ENCODE measurements at regions not wholly inside any gene's neighbourhood (a gene's known extent, or its start where the extent isn't known, plus 50 kb on each side); places are given as distances from the start of the nearest gene placed in this dataset.

DNA sequence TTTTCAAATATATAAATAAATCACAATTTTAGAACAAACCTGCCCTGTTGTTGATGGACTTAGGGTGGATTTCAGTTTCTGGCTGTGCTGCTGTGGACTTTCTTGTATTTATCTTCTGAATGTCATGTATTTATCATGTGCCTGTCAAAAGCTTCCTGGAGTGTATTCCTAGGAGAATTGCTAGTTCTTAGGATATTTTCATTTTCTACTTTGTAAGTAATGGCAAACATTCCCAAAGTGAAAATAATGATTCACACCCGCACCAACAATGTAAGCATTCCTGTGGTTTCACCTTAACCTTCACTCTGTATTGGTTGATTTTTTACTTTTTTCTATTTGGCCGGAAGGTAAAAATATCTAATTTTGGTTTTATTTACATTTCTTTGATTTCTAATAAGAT lies 387.8 kb downstream of the SMOC2 start:
- TF ChIP-seq SMC3 (IDR thresholded peaks at IDR 0.05; ENCODE audit: low read depth, low read length), result no peak
- TF ChIP-seq, protein P1, sequence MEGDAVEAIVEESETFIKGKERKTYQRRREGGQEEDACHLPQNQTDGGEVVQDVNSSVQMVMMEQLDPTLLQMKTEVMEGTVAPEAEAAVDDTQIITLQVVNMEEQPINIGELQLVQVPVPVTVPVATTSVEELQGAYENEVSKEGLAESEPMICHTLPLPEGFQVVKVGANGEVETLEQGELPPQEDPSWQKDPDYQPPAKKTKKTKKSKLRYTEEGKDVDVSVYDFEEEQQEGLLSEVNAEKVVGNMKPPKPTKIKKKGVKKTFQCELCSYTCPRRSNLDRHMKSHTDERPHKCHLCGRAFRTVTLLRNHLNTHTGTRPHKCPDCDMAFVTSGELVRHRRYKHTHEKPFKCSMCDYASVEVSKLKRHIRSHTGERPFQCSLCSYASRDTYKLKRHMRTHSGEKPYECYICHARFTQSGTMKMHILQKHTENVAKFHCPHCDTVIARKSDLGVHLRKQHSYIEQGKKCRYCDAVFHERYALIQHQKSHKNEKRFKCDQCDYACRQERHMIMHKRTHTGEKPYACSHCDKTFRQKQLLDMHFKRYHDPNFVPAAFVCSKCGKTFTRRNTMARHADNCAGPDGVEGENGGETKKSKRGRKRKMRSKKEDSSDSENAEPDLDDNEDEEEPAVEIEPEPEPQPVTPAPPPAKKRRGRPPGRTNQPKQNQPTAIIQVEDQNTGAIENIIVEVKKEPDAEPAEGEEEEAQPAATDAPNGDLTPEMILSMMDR (conservative IDR thresholded peaks at IDR 0.05; ENCODE audit: low read depth, low read length), result no peak
